HEK293T (cell line): ENCODE measurements at regions not wholly inside any gene's neighbourhood (a gene's known extent, or its start where the extent isn't known, plus 50 kb on each side); places are given as distances from the start of the nearest gene placed in this dataset.

Experiments used
- ARNT ChIP-seq: fragments of 450-650 bp; IDR thresholded peaks from 2 replicates; pipeline ENCODE4 v1.6.1; 2017; ENCODE audit warnings: mild to moderate bottlenecking
- BHLHE40 ChIP-seq: fragments of 450-650 bp; IDR thresholded peaks from 2 replicates; pipeline ENCODE4 v1.6.1; 2016; ENCODE audit warnings: mild to moderate bottlenecking, moderate library complexity, borderline replicate concordance
- CTBP1 ChIP-seq: fragments of 450-650 bp; IDR thresholded peaks from 2 replicates; pipeline ENCODE4 v1.6.1; 2016; ENCODE audit warnings: borderline replicate concordance
- FOXA1 ChIP-seq: fragments of 450-650 bp; IDR thresholded peaks from 2 replicates; pipeline ENCODE4 v1.6.1; 2016; ENCODE audit warnings: mild to moderate bottlenecking
- FOXM1 ChIP-seq: fragments of 450-650 bp; IDR thresholded peaks from 2 replicates; pipeline ENCODE4 v1.6.1; 2017; ENCODE audit warnings: mild to moderate bottlenecking, borderline replicate concordance
- SP1 ChIP-seq: fragments of 450-650 bp; IDR thresholded peaks from 2 replicates; pipeline ENCODE4 v1.6.1; 2017

DNA sequence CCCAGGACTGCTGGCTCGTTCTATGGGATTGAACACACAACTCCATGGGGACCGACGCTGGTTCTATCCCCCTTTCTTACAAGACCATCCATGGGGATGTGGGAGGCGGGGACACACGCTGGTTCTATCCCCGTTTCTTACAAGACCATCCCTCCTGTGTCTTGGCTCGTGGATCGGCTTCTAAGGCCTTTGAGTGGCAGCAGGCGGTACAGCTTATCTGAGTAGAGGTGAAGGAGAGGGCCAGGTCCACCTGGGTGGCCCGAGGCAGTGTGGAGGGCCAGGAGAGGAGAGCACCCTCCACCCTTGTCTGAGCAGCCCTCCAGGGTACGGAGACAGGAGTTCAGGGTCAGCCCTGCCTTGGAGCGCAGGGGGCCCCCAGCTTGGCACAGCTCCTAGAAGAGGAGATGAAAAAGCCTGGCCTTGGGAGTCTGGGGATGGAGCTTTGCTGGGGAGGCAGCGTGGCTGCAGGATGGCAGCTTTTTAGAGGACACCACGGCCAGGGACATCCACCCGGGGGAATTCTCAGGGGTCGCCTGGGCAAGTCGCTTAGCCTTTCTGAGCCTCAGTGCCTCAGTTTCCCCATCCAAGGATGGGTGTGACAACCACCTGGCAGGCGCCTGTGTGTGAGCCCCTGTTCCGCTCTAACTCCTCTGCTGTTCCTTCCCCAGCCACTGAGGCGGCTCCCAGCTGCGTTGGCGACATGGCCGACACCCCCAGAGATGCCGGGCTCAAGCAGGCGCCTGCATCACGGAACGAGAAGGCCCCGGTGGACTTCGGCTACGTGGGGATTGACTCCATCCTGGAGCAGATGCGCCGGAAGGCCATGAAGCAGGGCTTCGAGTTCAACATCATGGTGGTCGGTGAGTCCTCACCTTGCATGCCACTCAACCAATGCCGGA, 341.0 kb downstream of the SEC14L1 start:
- TF ChIP-seq CTBP1 (no peak), ARNT (no peak), FOXM1 (no peak), FOXA1 (no peak), SP1 (no peak), BHLHE40 (no peak)
